ENCODE measurements at regions not wholly inside any gene's neighbourhood (a gene's known extent, or its start where the extent isn't known, plus 50 kb on each side); places are given as distances from the start of the nearest gene placed in this dataset.

DNA sequence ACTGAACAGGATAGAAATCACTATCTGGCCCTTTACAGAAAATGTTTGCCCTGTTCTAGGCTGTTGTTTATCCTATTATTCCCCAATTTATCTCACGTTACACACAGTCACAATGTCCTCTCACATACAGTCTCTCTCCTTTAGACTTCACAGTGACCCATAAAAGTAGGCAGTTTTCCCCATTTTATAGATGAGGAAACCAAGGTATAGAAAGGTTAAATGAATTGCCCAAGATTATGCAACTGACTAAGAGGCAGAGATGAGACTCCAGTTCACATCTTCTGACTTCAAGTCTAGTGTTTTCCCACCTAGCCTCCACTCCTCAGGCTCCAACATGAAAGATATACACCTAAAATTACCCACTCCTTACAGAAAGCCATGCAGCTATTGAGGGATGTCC lies 99.3 kb upstream of the PLCL2 start:
- no CpG with 5 or more reads among the region's 1 CpG for WGBS, 2 experiments (ENCODE audit: extremely low coverage in 2 of 2, insufficient read length in 1 of 2)
- H3K9ac ChIP-seq (ENCODE audit: low read depth, low read length) = no peak overlapping the region
- no peak overlapping the region for H3K4me2 ChIP-seq (ENCODE audit: low read depth, low read length)
- no peak overlapping the region for H3K23ac ChIP-seq (ENCODE audit: low read depth, low read length)
- TF ChIP-seq CHD1 (IDR thresholded peaks at IDR 0.05; ENCODE audit: low read depth, low read length) (no peak), MXI1 (IDR thresholded peaks at IDR 0.05; ENCODE audit: borderline replicate concordance, low read depth, low read length) (no peak), RAD21 (IDR thresholded peaks at IDR 0.05; ENCODE audit: low read length) (no peak), CEBPB (IDR thresholded peaks at IDR 0.05; ENCODE audit: low read depth, low read length) (no peak), POLR2A (IDR thresholded peaks at IDR 0.05; ENCODE audit: low read depth, low read length) (no peak), MAZ (IDR thresholded peaks at IDR 0.05; ENCODE audit: borderline replicate concordance, low read depth, low read length) (no peak), CTCF (conservative IDR thresholded peaks at IDR 0.05; ENCODE audit: low read depth, low read length) (no peak)
- BruUV-seq (replicated peaks) = no TSS peak
- no peak overlapping the region for H3K4me3 ChIP-seq (ENCODE audit: insufficient read depth, low read depth, low read length)
- dilution Hi-C loops (cut with HindIII; ENCODE audit: low sequenced_read_pairs, unreplicated experiment) = no loop called here
- H3K14ac ChIP-seq (replicated peaks; ENCODE audit: low read depth, low read length) = no peak overlapping the region
- intact Hi-C loops (cut with micrococcal nuclease) = no loop called here
- no peak overlapping the region for H2BK120ac ChIP-seq (ENCODE audit: low read depth, low read length)
- no peak overlapping the region for H4K5ac ChIP-seq (ENCODE audit: low read depth, low read length)
- H3K27ac ChIP-seq (ENCODE audit: insufficient read depth, low read length) = no peak overlapping the region
- no peaks in the 10 kb centered on the region for H3K9me3 ChIP-seq (ENCODE audit: control insufficient read depth, insufficient read depth, low read length)
- no peak overlapping the region for H3K56ac ChIP-seq (ENCODE audit: extremely low read depth, insufficient read depth, low read length)
- no peak for DNase-seq
- no peaks in the 10 kb centered on the region for H3K9me1 ChIP-seq (ENCODE audit: insufficient read depth, low read length)
- no peak overlapping the region for H2BK5ac ChIP-seq (ENCODE audit: low read depth, low read length, poor library complexity, severe bottlenecking)
- no peak overlapping the region for H2AK5ac ChIP-seq (ENCODE audit: low read depth, low read length)
- no peaks in the 10 kb centered on the region for H4K20me1 ChIP-seq (ENCODE audit: insufficient read depth, low read length)
- CTCF ChIA-PET = no interaction called here
- no peaks in the 10 kb centered on the region for H3K4me1 ChIP-seq (ENCODE audit: control insufficient read depth, insufficient read depth, low read length)
- H4K91ac ChIP-seq (ENCODE audit: insufficient read depth, low read depth, low read length) = no peak overlapping the region
- H3K18ac ChIP-seq (ENCODE audit: low read depth, low read length) = no peak overlapping the region
- no peaks in the 10 kb centered on the region for H3K79me1 ChIP-seq (ENCODE audit: low read depth in 1 of 2, low read length in 2 of 2)
- H2AK9ac ChIP-seq (replicated peaks; ENCODE audit: low read depth, low read length, poor library complexity) = no peak overlapping the region
- H2AFZ ChIP-seq (replicated peaks; ENCODE audit: low read length, poor library complexity) = no peak overlapping the region
- H3K27me3 ChIP-seq (ENCODE audit: control insufficient read depth, insufficient read depth, low read length) = no peaks in the 10 kb centered on the region; the same call in 1 of the 2 replicates
- H4K8ac ChIP-seq (ENCODE audit: low read depth in 2 of 2, low read length in 2 of 2) = no peak overlapping the region
- no peak overlapping the region for H2BK20ac ChIP-seq (ENCODE audit: low read depth, low read length)
- ATAC-seq (ENCODE audit: low read depth) = no peak
- no peaks in the 10 kb centered on the region for H3K36me3 ChIP-seq (ENCODE audit: control insufficient read depth, insufficient read depth, low read length)
- H2BK15ac ChIP-seq (ENCODE audit: low read depth, low read length) = no peak overlapping the region
- H3K4ac ChIP-seq (ENCODE audit: low read depth, low read length) = no peak overlapping the region
- in situ Hi-C loops (cut with MboI; ENCODE audit: low sequenced_read_pairs) = no loop called here
- POLR2A ChIA-PET (ENCODE audit: unreplicated experiment) = no interaction called here

Data from IMR-90 (cell line).